ENCODE measurements at regions not wholly inside any gene's neighbourhood (a gene's known extent, or its start where the extent isn't known, plus 50 kb on each side); places are given as distances from the start of the nearest gene placed in this dataset.

DNA sequence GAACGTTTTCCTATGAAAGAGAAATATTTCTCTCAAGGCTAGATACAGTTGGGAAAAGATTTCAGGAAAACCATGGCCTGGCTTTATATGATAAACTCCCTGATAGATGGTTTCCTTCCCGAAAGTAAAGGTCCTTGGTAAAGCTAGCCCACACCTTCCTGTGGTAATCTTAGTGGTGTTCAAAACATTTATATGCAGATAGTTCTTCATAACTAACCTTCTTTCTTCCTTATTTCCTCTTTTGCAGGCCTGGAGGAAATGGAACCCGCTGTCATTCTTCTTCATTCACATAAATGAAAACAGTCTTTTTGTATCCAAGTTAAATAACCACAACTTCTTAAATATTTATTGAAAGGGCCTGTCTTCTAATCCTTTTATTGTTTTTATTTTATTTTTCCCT lies 474.0 kb upstream of the ACTBL2 start:
- BruUV-seq (replicated peaks), result no TSS peak
- H3K9me3 ChIP-seq (ENCODE audit: low read length), result no peaks in the 10 kb centered on the region
- H3K36me3 ChIP-seq (ENCODE audit: low read depth, low read length), result no peaks in the 10 kb centered on the region
- intact Hi-C loops (cut with micrococcal nuclease), result no loop called here
- DNase-seq, result no peak
- POLR2A ChIA-PET (ENCODE audit: unreplicated experiment), result no interaction called here
- CTCF ChIA-PET, result no interaction called here
- no peaks in the 10 kb centered on the region for H3F3A ChIP-seq (ENCODE audit: low read length, unreplicated experiment)
- no peak for TF ChIP-seq EZH2 (IDR thresholded peaks at IDR 0.05; ENCODE audit: low read length, unreplicated experiment)
- TF ChIP-seq, protein P1, sequence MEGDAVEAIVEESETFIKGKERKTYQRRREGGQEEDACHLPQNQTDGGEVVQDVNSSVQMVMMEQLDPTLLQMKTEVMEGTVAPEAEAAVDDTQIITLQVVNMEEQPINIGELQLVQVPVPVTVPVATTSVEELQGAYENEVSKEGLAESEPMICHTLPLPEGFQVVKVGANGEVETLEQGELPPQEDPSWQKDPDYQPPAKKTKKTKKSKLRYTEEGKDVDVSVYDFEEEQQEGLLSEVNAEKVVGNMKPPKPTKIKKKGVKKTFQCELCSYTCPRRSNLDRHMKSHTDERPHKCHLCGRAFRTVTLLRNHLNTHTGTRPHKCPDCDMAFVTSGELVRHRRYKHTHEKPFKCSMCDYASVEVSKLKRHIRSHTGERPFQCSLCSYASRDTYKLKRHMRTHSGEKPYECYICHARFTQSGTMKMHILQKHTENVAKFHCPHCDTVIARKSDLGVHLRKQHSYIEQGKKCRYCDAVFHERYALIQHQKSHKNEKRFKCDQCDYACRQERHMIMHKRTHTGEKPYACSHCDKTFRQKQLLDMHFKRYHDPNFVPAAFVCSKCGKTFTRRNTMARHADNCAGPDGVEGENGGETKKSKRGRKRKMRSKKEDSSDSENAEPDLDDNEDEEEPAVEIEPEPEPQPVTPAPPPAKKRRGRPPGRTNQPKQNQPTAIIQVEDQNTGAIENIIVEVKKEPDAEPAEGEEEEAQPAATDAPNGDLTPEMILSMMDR (conservative IDR thresholded peaks at IDR 0.05; ENCODE audit: low read depth, low read length), result no peak
- TF ChIP-seq EZH2phosphoT487 (IDR thresholded peaks at IDR 0.05; ENCODE audit: borderline replicate concordance, low read length), result no peak
- no peaks in the 10 kb centered on the region for H4K20me1 ChIP-seq (ENCODE audit: low read length)
- no peak overlapping the region for H3K4me3 ChIP-seq (ENCODE audit: low read length)
- no peak overlapping the region for H3K27ac ChIP-seq (ENCODE audit: low read length)
- no peak overlapping the region for H3K4me2 ChIP-seq (ENCODE audit: low read length)
- peaks cover 7% of the 10 kb centered on the region; the same call in 1 of the 2 replicates for H3K4me1 ChIP-seq (ENCODE audit: insufficient read depth, low read length)
- H3K27me3 ChIP-seq (ENCODE audit: low read length), result no peaks in the 10 kb centered on the region
- no peaks in the 10 kb centered on the region for H3K79me2 ChIP-seq (ENCODE audit: low read length)
- no peaks in the 10 kb centered on the region for H3K9me2 ChIP-seq (replicated peaks; ENCODE audit: low read length)
- ATAC-seq, result no peak
- no peak overlapping the region for H3K9ac ChIP-seq (ENCODE audit: low read length)
- no peak overlapping the region for H2AFZ ChIP-seq (ENCODE audit: low read length)

DNA sequence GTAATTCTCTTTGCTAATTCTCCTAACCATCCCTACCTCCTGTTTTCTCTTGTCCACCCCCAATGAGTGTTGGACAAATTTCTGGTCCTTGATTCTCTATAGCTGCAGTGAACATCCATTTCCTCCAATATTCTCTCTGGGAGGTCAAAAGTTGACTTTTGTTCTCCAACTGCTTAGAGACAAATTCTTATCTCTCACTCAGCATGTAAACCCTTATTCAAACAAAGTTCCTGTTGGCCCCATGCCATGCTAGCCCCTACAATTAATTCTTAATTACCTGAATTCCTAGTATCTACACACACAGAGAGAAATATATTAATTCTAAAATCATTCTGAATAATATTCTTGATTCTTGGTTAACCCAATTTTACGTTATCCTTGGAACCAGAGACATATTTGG lies 472.9 kb upstream of the ACTBL2 start:
- ChIA-PET POLR2A (ENCODE audit: unreplicated experiment) (no interaction called here), CTCF (no interaction called here)
- TF ChIP-seq, protein P1 (conservative IDR thresholded peaks at IDR 0.05; ENCODE audit: low read depth, low read length), result no peak
- no peak for TF ChIP-seq EZH2 (IDR thresholded peaks at IDR 0.05; ENCODE audit: low read length, unreplicated experiment)
- no peak for TF ChIP-seq EZH2phosphoT487 (IDR thresholded peaks at IDR 0.05; ENCODE audit: borderline replicate concordance, low read length)
- Histone ChIP-seq H3K27me3 (ENCODE audit: low read length) (no peaks in the 10 kb centered on the region), H3K9ac (ENCODE audit: low read length) (no peak overlapping the region), H3K9me3 (ENCODE audit: low read length) (no peaks in the 10 kb centered on the region), H3K36me3 (ENCODE audit: low read depth, low read length) (no peaks in the 10 kb centered on the region), H3K79me2 (ENCODE audit: low read length) (no peaks in the 10 kb centered on the region), H4K20me1 (ENCODE audit: low read length) (no peaks in the 10 kb centered on the region), H3K4me3 (ENCODE audit: low read length) (no peak overlapping the region), H2AFZ (ENCODE audit: low read length) (no peak overlapping the region), H3K4me2 (ENCODE audit: low read length) (no peak overlapping the region), H3K9me2 (replicated peaks; ENCODE audit: low read length) (no peaks in the 10 kb centered on the region), H3K4me1 (ENCODE audit: insufficient read depth, low read length) (peaks cover 7% of the 10 kb centered on the region; the same call in 1 of the 2 replicates), H3K27ac (ENCODE audit: low read length) (no peak overlapping the region), H3F3A (ENCODE audit: low read length, unreplicated experiment) (no peaks in the 10 kb centered on the region)
- BruUV-seq (replicated peaks), result no TSS peak
- ATAC-seq (no peak), DNase-seq (no peak)
- intact Hi-C loops (cut with micrococcal nuclease), result no loop called here

DNA sequence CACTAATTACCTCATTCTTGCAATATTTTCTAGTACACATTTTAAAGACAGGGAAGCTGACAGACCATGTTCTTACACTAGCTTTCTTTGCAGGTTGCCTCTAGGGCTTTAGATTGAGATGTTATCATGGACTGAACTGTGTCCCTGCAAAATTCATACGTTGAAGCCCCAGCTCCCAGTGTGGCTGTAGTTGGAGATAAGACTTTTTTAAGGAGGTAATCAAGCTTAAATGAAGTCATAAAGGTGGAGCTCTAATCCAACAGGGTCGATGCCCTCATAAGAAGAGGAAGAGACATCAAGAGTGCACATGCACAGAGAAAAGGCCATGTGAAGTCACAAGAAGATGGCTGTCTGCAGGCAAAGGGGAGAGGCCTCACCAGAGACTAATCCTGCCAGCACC lies 471.2 kb upstream of the ACTBL2 start:
- no peaks in the 10 kb centered on the region for H4K20me1 ChIP-seq (ENCODE audit: low read length)
- no peaks in the 10 kb centered on the region for H3K9me2 ChIP-seq (replicated peaks; ENCODE audit: low read length)
- no TSS peak for BruUV-seq (replicated peaks)
- intact Hi-C loops (cut with micrococcal nuclease), result no loop called here
- no peaks in the 10 kb centered on the region for H3K27me3 ChIP-seq (ENCODE audit: low read length)
- no peaks in the 10 kb centered on the region for H3K79me2 ChIP-seq (ENCODE audit: low read length)
- H3K27ac ChIP-seq (ENCODE audit: low read length), result no peak overlapping the region
- H3F3A ChIP-seq (ENCODE audit: low read length, unreplicated experiment), result no peaks in the 10 kb centered on the region
- H3K9ac ChIP-seq (ENCODE audit: low read length), result no peak overlapping the region
- no peaks in the 10 kb centered on the region for H3K9me3 ChIP-seq (ENCODE audit: low read length)
- H3K36me3 ChIP-seq (ENCODE audit: low read depth, low read length), result no peaks in the 10 kb centered on the region
- DNase-seq (no peak), ATAC-seq (no peak)
- H3K4me1 ChIP-seq (ENCODE audit: insufficient read depth, low read length), result peaks cover 7% of the 10 kb centered on the region; the same call in 1 of the 2 replicates
- H2AFZ ChIP-seq (ENCODE audit: low read length), result no peak overlapping the region
- H3K4me2 ChIP-seq (ENCODE audit: low read length), result no peak overlapping the region
- TF ChIP-seq EZH2phosphoT487 (IDR thresholded peaks at IDR 0.05; ENCODE audit: borderline replicate concordance, low read length), result no peak
- TF ChIP-seq, protein P1 (conservative IDR thresholded peaks at IDR 0.05; ENCODE audit: low read depth, low read length), result no peak
- TF ChIP-seq EZH2 (IDR thresholded peaks at IDR 0.05; ENCODE audit: low read length, unreplicated experiment), result no peak
- ChIA-PET POLR2A (ENCODE audit: unreplicated experiment) (no interaction called here), CTCF (no interaction called here)
- H3K4me3 ChIP-seq (ENCODE audit: low read length), result no peak overlapping the region

Measured in PC-3 (cell line).